ENCODE measurements at regions not wholly inside any gene's neighbourhood (a gene's known extent, or its start where the extent isn't known, plus 50 kb on each side); places are given as distances from the start of the nearest gene placed in this dataset.
A peak's percentile ranks its signal among the peaks of the same experiment; 100 is the strongest.

- Mint-ChIP-seq H3K27ac (no peak overlapping the region), H3K9me3 (no peaks in the 10 kb centered on the region), H3K36me3 (no peaks in the 10 kb centered on the region), H3K4me1 (peaks cover 25% of the 10 kb centered on the region), H3K4me3 (no peak overlapping the region)
- ATAC-seq (no peak), DNase-seq (ENCODE audit: low spot score in 2 of 2) (no peak)
Measured at GRCh38 chr17:73717690-73718089, 73.4 kb upstream of the SDK2 start.

- Mint-ChIP-seq H3K27ac (no peak overlapping the region), H3K4me3 (no peak overlapping the region)
- ATAC-seq: no peak
Measured at GRCh38 chr17:73718362-73718761, 74.1 kb upstream of the SDK2 start.

GRCh38 chr17:73718912-73719311 lies 74.7 kb upstream of the SDK2 start:
- ATAC-seq (no peak), DNase-seq (ENCODE audit: low spot score in 2 of 2) (no peak)
- Mint-ChIP-seq H3K4me1 (peaks cover 33% of the 10 kb centered on the region), H3K27ac (no peak overlapping the region), H3K9me3 (no peaks in the 10 kb centered on the region), H3K36me3 (no peaks in the 10 kb centered on the region), H3K4me3 (no peak overlapping the region)

More at GRCh38 chr17:73718362-73718761, 74.1 kb upstream of the SDK2 start:
- H3K36me3 Mint-ChIP-seq: no peaks in the 10 kb centered on the region
- peaks cover 31% of the 10 kb centered on the region for H3K4me1 Mint-ChIP-seq
- H3K9me3 Mint-ChIP-seq: no peaks in the 10 kb centered on the region
- no peak for DNase-seq (ENCODE audit: low spot score in 2 of 2)

GRCh38 chr17:73719588-73720071 lies 75.4 kb upstream of the SDK2 start:
- ATAC-seq (no peak), DNase-seq (ENCODE audit: low spot score in 2 of 2) (no peak)
- H3K27ac Mint-ChIP-seq: no peak overlapping the region
- no peaks in the 10 kb centered on the region for H3K36me3 Mint-ChIP-seq
- no peaks in the 10 kb centered on the region for H3K9me3 Mint-ChIP-seq
- H3K4me3 Mint-ChIP-seq: no peak overlapping the region
- peaks cover 33% of the 10 kb centered on the region for H3K4me1 Mint-ChIP-seq

- no peaks in the 10 kb centered on the region for H3K9me3 Mint-ChIP-seq
- peak; percentile 77 for ATAC-seq
- no peak for DNase-seq (ENCODE audit: low spot score in 2 of 2)
- H3K27ac Mint-ChIP-seq: no peak overlapping the region
- no peak overlapping the region for H3K4me3 Mint-ChIP-seq
- no peaks in the 10 kb centered on the region for H3K36me3 Mint-ChIP-seq
- H3K4me1 Mint-ChIP-seq: peaks cover 33% of the 10 kb centered on the region
Measured at GRCh38 chr17:73720187-73720834, 76.1 kb upstream of the SDK2 start.

- no peaks in the 10 kb centered on the region for H3K36me3 Mint-ChIP-seq
- H3K27ac Mint-ChIP-seq: no peak overlapping the region
- peaks cover 33% of the 10 kb centered on the region for H3K4me1 Mint-ChIP-seq
- peak; percentile 65 for ATAC-seq
- no peaks in the 10 kb centered on the region for H3K9me3 Mint-ChIP-seq
- no peak overlapping the region for H3K4me3 Mint-ChIP-seq
- DNase-seq (ENCODE audit: low spot score in 2 of 2): no peak
Measured at GRCh38 chr17:73722165-73722564, 77.9 kb upstream of the SDK2 start.

- H3K36me3 Mint-ChIP-seq: no peaks in the 10 kb centered on the region
- H3K4me1 Mint-ChIP-seq: peaks cover 33% of the 10 kb centered on the region
- no peak overlapping the region for H3K27ac Mint-ChIP-seq
- DNase-seq (ENCODE audit: low spot score in 2 of 2) (no peak), ATAC-seq (no peak)
- no peak overlapping the region for H3K4me3 Mint-ChIP-seq
- no peaks in the 10 kb centered on the region for H3K9me3 Mint-ChIP-seq
Measured at GRCh38 chr17:73723317-73723716, 79.1 kb upstream of the SDK2 start.

GRCh38 chr17:73724341-73724740 lies 80.1 kb upstream of the SDK2 start:
- H3K36me3 Mint-ChIP-seq: no peaks in the 10 kb centered on the region
- H3K4me3 Mint-ChIP-seq: no peak overlapping the region
- peak overlapping the region; percentile 57 for H3K27ac Mint-ChIP-seq
- H3K9me3 Mint-ChIP-seq: no peaks in the 10 kb centered on the region
- no peak for ATAC-seq
- DNase-seq (ENCODE audit: low spot score in 2 of 2): no peak
- H3K4me1 Mint-ChIP-seq: peaks cover 38% of the 10 kb centered on the region

GRCh38 chr17:73724990-73725389 lies 80.7 kb upstream of the SDK2 start:
- H3K27ac Mint-ChIP-seq: no peak overlapping the region
- H3K4me3 Mint-ChIP-seq: no peak overlapping the region
- H3K9me3 Mint-ChIP-seq: no peaks in the 10 kb centered on the region
- DNase-seq (ENCODE audit: low spot score in 2 of 2) (no peak), ATAC-seq (no peak)
- peaks cover 38% of the 10 kb centered on the region for H3K4me1 Mint-ChIP-seq
- H3K36me3 Mint-ChIP-seq: no peaks in the 10 kb centered on the region

- DNase-seq (ENCODE audit: low spot score in 2 of 2) (no peak), ATAC-seq (no peak)
- Mint-ChIP-seq H3K9me3 (peaks cover 1% of the 10 kb centered on the region), H3K27ac (no peak overlapping the region), H3K36me3 (no peaks in the 10 kb centered on the region), H3K4me1 (peaks cover 29% of the 10 kb centered on the region), H3K4me3 (no peak overlapping the region)
Measured at GRCh38 chr17:73725794-73726515, 81.7 kb upstream of the SDK2 start.

GRCh38 chr17:73727941-73728340 lies 83.7 kb upstream of the SDK2 start:
- no peak for ATAC-seq
- Mint-ChIP-seq H3K4me1 (peaks cover 14% of the 10 kb centered on the region), H3K36me3 (peaks cover 5% of the 10 kb centered on the region), H3K27ac (no peak overlapping the region), H3K9me3 (peaks cover 5% of the 10 kb centered on the region), H3K4me3 (no peak overlapping the region)
- DNase-seq (ENCODE audit: low spot score in 2 of 2): no peak

- peak; percentile 29 for ATAC-seq
Measured at GRCh38 chr17:73729101-73729500, 84.9 kb upstream of the SDK2 start.

GRCh38 chr17:73731733-73732132 lies 87.5 kb upstream of the SDK2 start:
- no peak overlapping the region for H3K4me3 Mint-ChIP-seq
- H3K27ac Mint-ChIP-seq: no peak overlapping the region
- no peak for ATAC-seq

More at GRCh38 chr17:73729101-73729500, 84.9 kb upstream of the SDK2 start:
- Mint-ChIP-seq H3K27ac (no peak overlapping the region), H3K9me3 (peaks cover 5% of the 10 kb centered on the region), H3K36me3 (peaks cover 5% of the 10 kb centered on the region), H3K4me3 (no peak overlapping the region), H3K4me1 (peaks cover 8% of the 10 kb centered on the region)
- DNase-seq (ENCODE audit: low spot score in 2 of 2): no peak

GRCh38 chr17:73733517-73733916 lies 89.3 kb upstream of the SDK2 start:
- H3K27ac Mint-ChIP-seq: no peak overlapping the region
- H3K4me1 Mint-ChIP-seq: peaks cover 8% of the 10 kb centered on the region
- peaks cover 5% of the 10 kb centered on the region for H3K9me3 Mint-ChIP-seq
- H3K36me3 Mint-ChIP-seq: peaks cover 5% of the 10 kb centered on the region
- DNase-seq (ENCODE audit: low spot score in 2 of 2): no peak
- H3K4me3 Mint-ChIP-seq: no peak overlapping the region
- ATAC-seq: no peak

More at GRCh38 chr17:73731733-73732132, 87.5 kb upstream of the SDK2 start:
- Mint-ChIP-seq H3K9me3 (peaks cover 5% of the 10 kb centered on the region), H3K4me1 (peaks cover 8% of the 10 kb centered on the region), H3K36me3 (peaks cover 5% of the 10 kb centered on the region)
- DNase-seq (ENCODE audit: low spot score in 2 of 2): no peak

GRCh38 chr17:73735245-73735644 lies 91.0 kb upstream of the SDK2 start:
- DNase-seq (ENCODE audit: low spot score in 2 of 2): no peak
- no peak overlapping the region for H3K27ac Mint-ChIP-seq

More at GRCh38 chr17:73735245-73735644, 91.0 kb upstream of the SDK2 start:
- peaks cover 5% of the 10 kb centered on the region for H3K9me3 Mint-ChIP-seq
- peaks cover under 1% of the 10 kb centered on the region for H3K4me1 Mint-ChIP-seq
- no peak overlapping the region for H3K4me3 Mint-ChIP-seq
- H3K36me3 Mint-ChIP-seq: peaks cover 5% of the 10 kb centered on the region
- no peak for ATAC-seq
